Astrocyte of the cerebellum (primary cell): ENCODE measurements at regions not wholly inside any gene's neighbourhood (a gene's known extent, or its start where the extent isn't known, plus 50 kb on each side); places are given as distances from the start of the nearest gene placed in this dataset.
"Not testable (repeated sequence)": the region's sequence is repeated elsewhere in the genome, so short reads cannot be mapped to it uniquely, and the experiment has no call there.

Experiments used
- DNase-seq: peaks from one replicate; pipeline ENCODE4 v3.0.0-alpha.2; 2011; ENCODE audit warnings: low read depth
- H3K4me3 ChIP-seq: 2 replicates; pipeline ENCODE4 v1.5.1; 2011; ENCODE audit warnings: mild to moderate bottlenecking, low read depth, low read length, moderate library complexity
- CTCF ChIP-seq: IDR thresholded peaks from 2 replicates; pipeline ENCODE4 v1.5.1; 2012; ENCODE audit warnings: low read length, low read depth, moderate library complexity, mild to moderate bottlenecking; ENCODE audit errors: missing control alignments
- in situ Hi-C: cut with HindIII; loops from 2 replicates; pipeline ENCODE4 v1.10.0; 2017; ENCODE audit warnings: low sequenced_read_pairs

GRCh38 chr3:81086348-81086747 is 675.1 kb downstream of the GBE1 start:
- DNase-seq: no peak
- TF ChIP-seq CTCF: no peak
- H3K4me3 ChIP-seq: no peak overlapping the region
- in situ Hi-C loops: no loop called here

- DNase-seq: no peak
- in situ Hi-C loops: no loop called here
- no peak overlapping the region for H3K4me3 ChIP-seq
- no peak for TF ChIP-seq CTCF
These were observed 680.8 kb downstream of the GBE1 start for GRCh38 chr3:81080608-81081007.

GRCh38 chr3:81072591-81072990 is 688.9 kb downstream of the GBE1 start:
- in situ Hi-C loops: no loop called here
- TF ChIP-seq CTCF: no peak
- no peak overlapping the region for H3K4me3 ChIP-seq
- no peak for DNase-seq

DNA sequence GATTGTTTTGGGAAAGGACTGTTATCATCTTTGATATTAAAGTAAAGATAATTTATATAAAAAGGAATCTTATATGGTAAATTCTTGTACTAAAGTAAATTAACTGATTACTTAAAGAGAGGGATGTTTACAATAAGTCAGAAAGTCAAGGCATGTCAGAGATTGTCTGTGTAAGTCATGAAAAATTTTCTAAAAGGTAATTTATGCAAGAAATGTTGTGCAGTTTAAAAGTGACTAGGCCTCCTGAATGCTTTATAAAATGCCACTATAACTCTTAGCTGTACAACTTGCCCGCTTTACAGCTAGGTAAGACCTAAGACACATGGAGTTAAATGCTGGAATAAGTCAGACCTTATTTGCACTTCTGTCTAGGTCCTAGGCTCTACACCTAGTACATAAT is 692.9 kb downstream of the GBE1 start:
- DNase-seq: no peak
- no peak for TF ChIP-seq CTCF
- H3K4me3 ChIP-seq: no peak overlapping the region
- in situ Hi-C loops: no loop called here

DNA sequence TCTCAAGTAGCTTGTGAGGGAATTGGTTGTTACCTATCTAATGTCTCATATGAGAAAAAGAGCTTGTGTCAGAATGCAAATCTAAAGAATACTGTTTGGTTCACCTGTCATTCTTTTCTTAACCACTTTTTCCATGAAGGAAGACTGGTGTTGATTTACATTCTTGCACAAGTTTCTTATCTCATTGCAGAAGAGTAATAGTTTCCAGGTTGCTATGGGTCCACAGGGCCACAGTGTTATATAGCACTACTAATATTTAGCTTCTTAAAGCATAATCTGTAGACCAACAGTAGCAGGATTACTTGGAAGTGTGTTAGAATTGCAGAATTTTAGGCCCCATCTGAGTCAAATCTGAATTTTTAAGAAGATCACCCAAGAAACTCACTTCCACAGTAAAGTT is 697.5 kb downstream of the GBE1 start:
- TF ChIP-seq CTCF: no peak
- H3K4me3 ChIP-seq: no peak overlapping the region
- no peak for DNase-seq
- in situ Hi-C loops: no loop called here

GRCh38 chr3:81051133-81051532 is 710.3 kb downstream of the GBE1 start:
- H3K4me3 ChIP-seq, in situ Hi-C loops, DNase-seq: not testable (repeated sequence)

GRCh38 chr3:81048058-81048665 is 713.3 kb downstream of the GBE1 start:
- TF ChIP-seq CTCF: no peak

More at GRCh38 chr3:81048058-81048665, 713.3 kb downstream of the GBE1 start:
- in situ Hi-C loops: no loop called here
- no peak overlapping the region for H3K4me3 ChIP-seq
- no peak for DNase-seq
